Adipocyte (in vitro differentiated cells): ENCODE measurements at regions not wholly inside any gene's neighbourhood (a gene's known extent, or its start where the extent isn't known, plus 50 kb on each side); places are given as distances from the start of the nearest gene placed in this dataset.

Experiments used
- DNase-seq: peaks from one replicate; pipeline ENCODE4 v3.0.0-alpha.2; 2015; ENCODE audit warnings: low read depth
- H3K27me3 ChIP-seq: replicated peaks from 2 replicates; pipeline ENCODE4 v1.7.0; 2013; ENCODE audit warnings: mild to moderate bottlenecking, low read length, moderate library complexity; ENCODE audit not compliant: control insufficient read depth, insufficient read depth
- H3K36me3 ChIP-seq: 2 replicates; pipeline ENCODE4 v1.7.0; 2013; ENCODE audit warnings: low read length, mild to moderate bottlenecking, moderate library complexity; ENCODE audit not compliant: control insufficient read depth, insufficient read depth, severe bottlenecking
- H3K4me1 ChIP-seq: 2 replicates; pipeline ENCODE4 v1.7.0; 2013; ENCODE audit warnings: mild to moderate bottlenecking, low read length, moderate library complexity; ENCODE audit not compliant: control insufficient read depth, insufficient read depth
- H3K4me3 ChIP-seq: 2 replicates; pipeline ENCODE4 v1.7.0; 2013; ENCODE audit warnings: mild to moderate bottlenecking, low read length, moderate library complexity
- H3K9ac ChIP-seq: 2 replicates; pipeline ENCODE4 v1.7.0; 2013; ENCODE audit warnings: mild to moderate bottlenecking, low read length, moderate library complexity
- H3K9me3 ChIP-seq: 2 replicates; pipeline ENCODE4 v1.7.0; 2013; ENCODE audit warnings: mild to moderate bottlenecking, low read length, moderate library complexity; ENCODE audit not compliant: control insufficient read depth

DNA sequence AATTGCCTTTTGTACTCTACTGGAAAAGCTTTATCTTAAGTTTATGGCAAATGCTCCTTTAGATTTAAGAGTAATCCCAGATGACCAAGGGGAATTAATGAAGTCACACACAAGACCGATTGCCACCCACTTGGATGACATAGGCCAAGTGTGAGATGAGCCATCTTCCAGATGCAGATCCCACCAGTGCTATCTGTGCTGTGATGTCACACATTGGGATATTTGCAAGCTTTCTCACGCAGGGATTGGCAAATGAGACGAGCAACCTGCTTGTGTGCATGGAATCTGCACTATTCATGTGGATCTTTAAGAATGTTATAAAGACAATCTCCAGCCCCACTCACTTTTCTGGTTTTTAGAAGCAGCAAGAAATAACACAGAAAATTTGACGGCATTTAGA lies 602.1 kb upstream of the TMEM132C start:
- DNase-seq, result no peak
- Histone ChIP-seq H3K4me3 (no peak overlapping the region), H3K36me3 (no peaks in the 10 kb centered on the region), H3K4me1 (no peaks in the 10 kb centered on the region), H3K27me3 (peaks cover 4% of the 10 kb centered on the region), H3K9ac (no peak overlapping the region), H3K9me3 (no peaks in the 10 kb centered on the region)

DNA sequence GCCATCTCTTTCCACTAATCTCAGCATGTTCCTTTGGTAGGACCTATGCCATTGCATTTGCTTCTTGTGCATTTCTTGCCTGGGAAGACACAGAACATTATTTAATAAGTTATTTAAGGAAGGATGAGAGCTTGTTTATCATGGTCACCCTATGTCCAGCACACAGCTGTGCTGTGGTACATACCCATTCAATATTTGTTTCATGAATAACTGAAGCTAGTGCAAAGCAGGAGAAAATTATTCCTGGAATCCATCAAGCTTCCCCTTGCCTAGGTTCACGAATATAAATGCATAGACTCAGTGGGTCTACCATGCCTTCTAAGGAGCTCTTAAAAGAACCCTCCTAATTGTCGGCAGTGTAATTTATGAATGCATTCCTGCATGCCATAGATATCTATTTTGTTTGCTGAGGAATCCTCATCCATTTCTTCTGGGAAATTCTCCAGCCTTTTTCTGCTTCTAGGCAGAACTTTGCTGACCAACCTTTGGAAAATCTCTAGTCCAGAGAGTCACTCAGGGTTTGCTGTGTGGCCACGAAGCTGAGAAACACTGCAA lies 599.8 kb upstream of the TMEM132C start:
- no peaks in the 10 kb centered on the region for H3K4me1 ChIP-seq

DNA sequence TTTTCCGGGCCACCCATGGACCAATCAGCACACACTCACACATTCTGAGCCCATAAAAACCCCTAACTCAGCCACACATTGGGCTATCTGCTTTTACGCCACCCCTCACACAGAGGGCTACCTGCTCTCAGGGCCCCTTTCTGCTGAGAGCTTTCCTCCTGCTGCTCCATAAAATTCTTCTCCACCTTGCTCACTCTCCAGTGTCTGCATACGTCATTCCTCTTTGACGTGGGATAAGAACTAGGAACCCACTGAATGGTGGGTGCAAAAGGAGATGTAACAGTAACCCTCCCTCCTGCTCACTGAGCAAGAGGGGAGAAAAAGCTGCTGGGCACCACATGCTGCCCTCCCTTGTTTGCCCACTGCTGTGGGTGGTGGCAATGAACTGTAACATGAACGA lies 596.7 kb upstream of the TMEM132C start:
- Histone ChIP-seq H3K9ac (no peak overlapping the region), H3K36me3 (no peaks in the 10 kb centered on the region), H3K9me3 (no peaks in the 10 kb centered on the region), H3K27me3 (no peaks in the 10 kb centered on the region), H3K4me1 (no peaks in the 10 kb centered on the region), H3K4me3 (no peak overlapping the region)
- no peak for DNase-seq

More for the DNA sequence above, 599.8 kb upstream of the TMEM132C start:
- Histone ChIP-seq H3K27me3 (no peaks in the 10 kb centered on the region), H3K4me3 (no peak overlapping the region), H3K36me3 (no peaks in the 10 kb centered on the region), H3K9ac (no peak overlapping the region), H3K9me3 (no peaks in the 10 kb centered on the region)
- no peak for DNase-seq

DNA sequence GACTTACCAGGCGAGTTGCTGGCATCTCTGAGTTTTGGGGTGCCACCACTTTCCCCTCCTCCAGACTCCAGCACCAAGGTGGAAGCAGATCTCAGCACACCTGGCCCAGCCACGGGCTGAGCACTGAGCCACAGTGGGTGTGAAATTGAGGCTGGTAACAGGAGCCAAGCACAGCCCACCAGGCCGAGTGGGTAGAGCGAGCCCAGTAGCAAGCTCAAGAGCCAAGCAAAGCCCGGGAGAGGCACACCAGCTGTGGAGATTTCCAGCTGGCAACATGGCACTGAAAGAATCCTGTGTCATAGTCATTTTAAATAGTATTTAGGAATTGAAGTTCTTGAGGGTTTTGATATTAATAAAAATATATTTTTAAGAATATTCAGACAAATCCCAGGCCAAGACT lies 596.2 kb upstream of the TMEM132C start:
- H3K9me3 ChIP-seq, result no peaks in the 10 kb centered on the region
- no peak for DNase-seq
- no peaks in the 10 kb centered on the region for H3K27me3 ChIP-seq
- no peaks in the 10 kb centered on the region for H3K4me1 ChIP-seq
- no peak overlapping the region for H3K4me3 ChIP-seq
- no peak overlapping the region for H3K9ac ChIP-seq
- no peaks in the 10 kb centered on the region for H3K36me3 ChIP-seq

DNA sequence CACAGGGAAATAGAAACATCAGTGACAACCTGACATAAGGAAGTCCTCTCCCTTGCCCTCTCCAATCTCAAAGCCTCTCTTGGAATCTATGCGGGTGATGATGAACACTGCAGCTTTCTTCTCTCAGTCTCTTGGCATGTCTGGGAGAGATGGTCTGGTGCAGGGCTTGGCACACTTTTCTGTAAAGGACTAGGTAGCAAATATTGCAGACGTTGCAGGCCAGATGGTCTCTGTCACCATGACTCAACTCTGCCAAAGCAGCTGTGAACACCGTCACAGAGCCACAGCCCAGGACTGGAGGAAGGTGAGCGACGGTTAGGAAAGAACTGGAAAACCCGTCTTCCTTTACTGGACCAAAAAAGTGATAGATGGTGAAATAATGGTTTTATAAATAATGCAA lies 591.0 kb upstream of the TMEM132C start:
- Histone ChIP-seq H3K4me1 (peaks cover 3% of the 10 kb centered on the region), H3K9ac (no peak overlapping the region), H3K9me3 (no peaks in the 10 kb centered on the region), H3K36me3 (no peaks in the 10 kb centered on the region), H3K4me3 (no peak overlapping the region), H3K27me3 (no peaks in the 10 kb centered on the region)
- no peak for DNase-seq

DNA sequence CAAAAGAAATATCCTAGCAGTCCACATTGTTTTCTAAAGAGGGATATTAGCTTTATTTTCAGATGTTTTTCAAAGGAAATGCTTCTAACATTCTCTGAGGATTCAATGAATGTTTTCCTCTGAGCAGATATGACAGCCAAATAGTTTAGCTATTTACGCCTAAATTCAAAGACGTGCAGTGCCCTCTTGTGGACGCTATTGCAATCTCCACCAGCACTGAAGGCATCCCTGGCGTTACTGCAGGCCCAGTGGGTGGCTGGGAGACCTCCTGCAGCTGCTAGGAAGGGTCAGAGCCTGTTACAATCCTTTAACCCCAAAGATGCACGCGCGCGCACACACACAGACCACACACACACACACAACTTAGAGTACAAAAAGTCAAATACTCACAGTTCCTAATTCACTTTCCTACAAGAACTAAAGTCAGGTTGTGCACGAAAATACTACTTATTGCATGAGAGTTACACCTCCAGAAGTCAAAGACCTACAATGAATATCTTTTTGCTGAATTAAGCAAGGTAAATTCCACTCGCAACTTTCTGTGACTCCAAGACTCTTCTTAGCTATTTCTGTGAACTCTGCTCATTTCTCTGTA lies 589.3 kb upstream of the TMEM132C start:
- Histone ChIP-seq H3K9me3 (no peaks in the 10 kb centered on the region), H3K36me3 (no peaks in the 10 kb centered on the region), H3K27me3 (no peaks in the 10 kb centered on the region), H3K4me1 (peaks cover 3% of the 10 kb centered on the region), H3K9ac (no peak overlapping the region), H3K4me3 (no peak overlapping the region)
- peak; percentile 93 for DNase-seq

DNA sequence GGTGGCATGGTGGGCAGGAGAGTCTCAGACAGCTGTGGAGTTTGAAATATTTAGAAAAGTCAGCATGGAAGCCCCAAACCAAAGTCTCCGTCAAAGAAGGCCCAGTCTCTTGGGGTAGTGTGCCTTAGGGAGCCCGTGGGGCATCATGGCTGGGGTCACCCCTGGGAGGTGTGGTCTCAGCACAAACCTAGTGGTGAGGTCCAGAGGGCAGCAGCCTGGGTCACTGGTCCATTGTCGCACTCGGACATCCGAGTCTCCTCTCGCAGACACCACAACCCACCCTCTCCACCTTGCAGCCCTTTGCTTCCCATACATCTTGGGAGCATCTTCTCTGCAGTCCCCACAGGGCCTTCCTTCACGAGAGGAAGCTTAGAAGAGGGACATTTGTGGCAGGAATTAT lies 588.0 kb upstream of the TMEM132C start:
- no peak for DNase-seq
- no peak overlapping the region for H3K9ac ChIP-seq
- no peaks in the 10 kb centered on the region for H3K27me3 ChIP-seq
- H3K4me1 ChIP-seq, result peaks cover 3% of the 10 kb centered on the region
- H3K4me3 ChIP-seq, result no peak overlapping the region
- H3K9me3 ChIP-seq, result no peaks in the 10 kb centered on the region
- H3K36me3 ChIP-seq, result no peaks in the 10 kb centered on the region

DNA sequence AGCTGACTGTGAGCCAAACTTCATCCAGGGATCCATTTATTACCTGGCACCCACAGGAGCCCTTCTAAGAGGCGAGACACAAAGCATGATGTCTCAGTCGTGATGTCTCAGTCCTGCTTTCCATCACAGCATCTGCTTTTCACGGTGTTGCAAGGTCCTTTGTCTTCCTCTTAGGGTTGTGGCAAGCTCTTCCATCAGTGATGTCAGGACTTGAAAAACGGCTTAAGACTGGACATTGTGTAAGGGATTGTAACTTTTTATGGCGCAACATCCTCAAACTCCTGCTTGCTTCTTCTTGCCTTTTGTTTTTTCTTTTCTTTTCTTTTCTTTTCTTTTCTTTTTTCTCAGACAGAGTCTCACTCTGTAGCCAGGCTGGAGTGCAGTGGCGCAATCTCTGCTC lies 586.5 kb upstream of the TMEM132C start:
- Histone ChIP-seq H3K9ac (no peak overlapping the region), H3K36me3 (no peaks in the 10 kb centered on the region), H3K4me3 (no peak overlapping the region), H3K4me1 (peaks cover 3% of the 10 kb centered on the region), H3K27me3 (no peaks in the 10 kb centered on the region), H3K9me3 (no peaks in the 10 kb centered on the region)
- DNase-seq, result no peak

DNA sequence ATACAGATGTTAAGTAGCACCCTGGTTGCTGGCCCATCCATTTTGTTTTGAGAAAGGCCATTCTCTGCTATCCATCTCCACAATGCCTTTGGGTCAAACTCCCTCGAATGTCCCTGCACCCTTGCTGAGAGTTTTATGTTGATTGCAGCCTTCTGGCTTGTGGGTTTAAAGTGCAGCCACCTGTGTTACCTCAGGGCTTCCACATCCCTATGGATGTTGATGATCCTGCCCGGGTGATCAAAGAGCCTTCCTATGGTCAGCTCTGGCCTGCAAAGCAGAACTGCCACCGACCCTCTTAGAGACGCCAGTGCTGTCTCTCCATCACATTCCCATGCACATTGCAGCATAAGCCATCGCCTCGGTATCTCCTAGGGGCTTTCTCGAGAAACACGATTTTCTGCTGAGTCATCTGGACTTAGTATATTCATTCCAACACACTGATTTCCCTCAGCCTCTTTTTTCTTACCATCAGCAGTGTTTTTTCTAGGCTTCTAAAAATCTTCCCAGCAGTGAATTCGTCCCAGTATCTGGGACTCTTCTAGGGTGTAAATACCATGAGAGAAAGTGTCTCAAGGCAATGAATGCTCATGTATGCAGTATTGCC lies 585.7 kb upstream of the TMEM132C start:
- H3K9me3 ChIP-seq, result no peaks in the 10 kb centered on the region
- H3K27me3 ChIP-seq, result no peaks in the 10 kb centered on the region
- no peaks in the 10 kb centered on the region for H3K36me3 ChIP-seq
- H3K4me1 ChIP-seq, result peaks cover 3% of the 10 kb centered on the region
- no peak overlapping the region for H3K4me3 ChIP-seq
- no peak for DNase-seq
- no peak overlapping the region for H3K9ac ChIP-seq

DNA sequence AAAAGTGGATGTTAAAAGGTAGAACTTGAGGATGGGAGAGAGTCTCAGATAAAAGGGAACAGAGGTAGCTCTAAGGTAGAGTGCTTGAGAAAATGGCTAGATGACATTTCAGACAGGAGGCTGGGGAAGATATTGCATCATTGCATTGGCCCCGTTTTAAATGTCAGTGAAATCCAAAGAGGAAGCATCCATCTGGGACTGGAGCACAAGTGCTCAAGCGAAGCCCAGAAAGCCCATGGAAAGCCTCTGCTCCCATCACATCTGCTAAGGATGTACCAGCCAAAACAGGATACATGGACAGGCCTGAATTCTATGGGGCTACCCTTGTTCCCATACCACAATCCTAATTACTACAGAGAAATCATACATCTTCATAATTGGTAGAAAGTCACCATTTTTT lies 581.5 kb upstream of the TMEM132C start:
- H3K4me1 ChIP-seq, result no peaks in the 10 kb centered on the region
- no peaks in the 10 kb centered on the region for H3K27me3 ChIP-seq
- no peaks in the 10 kb centered on the region for H3K36me3 ChIP-seq
- no peak for DNase-seq
- no peak overlapping the region for H3K4me3 ChIP-seq
- H3K9ac ChIP-seq, result no peak overlapping the region
- H3K9me3 ChIP-seq, result no peaks in the 10 kb centered on the region

DNA sequence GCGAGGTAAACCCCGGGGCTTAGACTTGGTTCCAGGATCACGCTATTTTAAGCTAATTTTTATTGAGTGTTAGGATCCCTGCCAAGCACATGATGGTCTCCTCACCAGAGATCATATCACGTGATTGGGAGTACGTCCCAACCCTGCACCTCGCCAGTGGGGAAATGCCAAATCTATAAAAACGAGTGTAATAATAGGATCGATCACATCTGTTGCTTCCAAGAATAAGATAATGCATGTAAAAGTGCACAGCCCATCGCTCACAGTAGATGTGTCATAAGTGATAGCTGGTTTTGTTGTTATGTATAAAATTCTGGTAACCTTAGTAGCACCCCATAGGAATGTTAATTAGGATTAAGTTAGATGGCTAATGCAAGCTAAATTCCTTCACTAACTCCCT lies 581.0 kb upstream of the TMEM132C start:
- H3K27me3 ChIP-seq, result no peaks in the 10 kb centered on the region
- no peak for DNase-seq
- no peaks in the 10 kb centered on the region for H3K9me3 ChIP-seq
- H3K4me3 ChIP-seq, result no peak overlapping the region
- H3K4me1 ChIP-seq, result no peaks in the 10 kb centered on the region
- no peak overlapping the region for H3K9ac ChIP-seq
- H3K36me3 ChIP-seq, result no peaks in the 10 kb centered on the region

DNA sequence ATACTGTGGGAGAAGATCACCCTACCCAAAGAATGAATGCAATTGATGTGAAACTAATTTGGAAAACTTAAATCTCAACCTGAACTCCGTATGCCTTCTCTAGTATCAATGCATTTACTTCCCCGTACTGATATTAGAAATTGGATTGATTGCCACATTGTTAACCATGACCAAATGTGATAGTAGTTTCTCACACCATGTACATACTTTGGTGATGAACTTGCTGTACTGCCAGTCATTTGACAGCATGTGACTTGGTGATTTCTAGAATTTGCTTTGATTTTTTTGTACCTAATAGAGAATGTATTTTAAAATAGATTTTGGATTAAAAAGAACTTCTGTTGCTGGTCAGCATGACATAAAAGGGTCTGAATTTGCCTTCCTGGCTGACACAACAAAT lies 579.8 kb upstream of the TMEM132C start:
- Histone ChIP-seq H3K27me3 (no peaks in the 10 kb centered on the region), H3K4me1 (no peaks in the 10 kb centered on the region), H3K9ac (no peak overlapping the region), H3K36me3 (no peaks in the 10 kb centered on the region), H3K9me3 (no peaks in the 10 kb centered on the region), H3K4me3 (no peak overlapping the region)
- no peak for DNase-seq
